Neural cell (in vitro differentiated cells): ENCODE measurements at regions not wholly inside any gene's neighbourhood (a gene's known extent, or its start where the extent isn't known, plus 50 kb on each side); places are given as distances from the start of the nearest gene placed in this dataset.

Source experiments
- CTCF ChIP-seq: fragments of 450-650 bp; IDR thresholded peaks from 2 replicates; pipeline ENCODE4 v1.5.1; 2014; ENCODE audit warnings: antibody characterized with exemption, mild to moderate bottlenecking, moderate library complexity; ENCODE audit not compliant: poor library complexity, severe bottlenecking
- EZH2 ChIP-seq: fragments of 200-600, 300-800 bp; shearing (Covaris generic), sonication (generic); IDR thresholded peaks from 2 replicates; pipeline ENCODE4 v1.6.1; 2014; ENCODE audit warnings: antibody characterized with exemption, low read length, borderline replicate concordance, mild to moderate bottlenecking; ENCODE audit not compliant: insufficient read depth, poor library complexity, severe bottlenecking
- MXI1 ChIP-seq: fragments of 450-650 bp; conservative IDR thresholded peaks from 2 replicates; pipeline ENCODE4 v1.6.1; 2014; ENCODE audit warnings: antibody characterized with exemption, mild to moderate bottlenecking; ENCODE audit not compliant: poor library complexity, severe bottlenecking
- RAD21 ChIP-seq: fragments of 450-650 bp; conservative IDR thresholded peaks from 2 replicates; pipeline ENCODE4 v1.6.1; 2014; ENCODE audit warnings: antibody characterized with exemption, mild to moderate bottlenecking, moderate library complexity
- REST ChIP-seq: IDR thresholded peaks from 2 replicates; pipeline ENCODE4 v1.6.1; 2012; ENCODE audit warnings: borderline replicate concordance

- TF ChIP-seq CTCF (no peak), MXI1 (no peak), RAD21 (no peak), REST (no peak), EZH2 (no peak)
Measured at GRCh38 chr14:22381766-22382165, 207.3 kb downstream of the DAD1 start.
